ENCODE measurements at regions not wholly inside any gene's neighbourhood (a gene's known extent, or its start where the extent isn't known, plus 50 kb on each side); places are given as distances from the start of the nearest gene placed in this dataset.
"Not testable (repeated sequence)": the region's sequence is repeated elsewhere in the genome, so short reads cannot be mapped to it uniquely, and the experiment has no call there.

- no peak for DNase-seq (ENCODE audit: low read depth)
Observed at GRCh38 chr2:147275943-147276342, 568.9 kb upstream of the ACVR2A start.

DNA sequence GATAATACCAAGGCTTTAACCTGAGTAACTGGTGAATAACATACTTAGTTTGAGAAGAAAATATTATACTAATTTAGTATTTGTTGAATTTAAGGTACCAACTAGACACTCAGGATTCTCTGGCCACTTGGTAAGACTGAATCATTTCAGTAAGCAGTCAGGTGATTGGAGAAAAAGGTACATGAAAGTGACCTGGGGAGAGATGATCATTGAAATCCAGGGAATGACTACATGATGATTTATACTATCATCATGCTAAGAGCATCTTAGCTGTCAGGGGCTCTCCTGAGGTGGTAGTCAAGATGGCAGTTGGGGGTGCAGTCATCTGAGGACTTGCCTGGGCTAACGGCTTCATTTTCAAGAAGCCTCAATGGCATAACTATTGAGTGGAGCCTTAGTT is 571.2 kb upstream of the ACVR2A start:
- DNase-seq (ENCODE audit: low read depth): no peak

DNA sequence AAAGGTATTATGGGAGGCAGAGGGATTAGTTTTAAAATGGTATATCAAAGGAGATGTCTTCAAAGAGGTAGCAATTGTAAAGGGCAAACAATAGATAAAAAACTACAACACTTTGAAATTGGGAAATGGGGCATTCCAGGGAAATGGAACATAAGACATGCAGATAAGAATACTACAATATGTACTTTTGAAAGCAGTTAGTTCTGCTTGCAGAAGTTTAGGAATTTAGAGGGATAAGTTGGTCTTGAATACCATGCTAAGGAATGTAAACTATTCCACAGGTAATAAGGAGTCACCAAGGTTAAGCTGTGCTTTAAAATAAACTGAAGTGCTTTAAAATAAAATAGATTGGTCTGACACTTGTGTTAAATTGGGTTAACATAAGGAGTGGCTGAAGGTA is 571.7 kb upstream of the ACVR2A start:
- DNase-seq (ENCODE audit: low read depth): no peak

DNA sequence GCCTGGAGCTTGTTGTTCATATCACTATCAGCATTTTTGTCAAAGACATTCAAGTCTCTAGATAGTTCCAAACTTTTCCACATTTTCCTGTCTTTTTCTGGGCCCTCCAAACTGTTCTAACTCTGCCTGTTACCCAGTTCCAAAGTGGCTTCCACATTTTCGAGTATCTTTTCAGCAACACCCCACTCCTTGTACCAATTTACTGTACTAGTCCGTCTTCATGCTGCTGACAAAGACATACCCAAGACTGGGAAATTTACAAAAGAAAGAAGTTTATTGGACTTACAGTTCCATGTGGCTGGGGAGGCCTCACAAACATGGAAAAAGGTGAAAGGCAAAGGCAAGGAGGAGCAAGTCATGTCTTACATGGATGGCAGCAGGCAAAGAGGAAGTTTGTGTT is 575.2 kb upstream of the ACVR2A start:
- DNase-seq (ENCODE audit: low read depth): not testable (repeated sequence)

- no peak for DNase-seq (ENCODE audit: low read depth)
Observed at GRCh38 chr2:147260241-147260640, 584.6 kb upstream of the ACVR2A start.

DNA sequence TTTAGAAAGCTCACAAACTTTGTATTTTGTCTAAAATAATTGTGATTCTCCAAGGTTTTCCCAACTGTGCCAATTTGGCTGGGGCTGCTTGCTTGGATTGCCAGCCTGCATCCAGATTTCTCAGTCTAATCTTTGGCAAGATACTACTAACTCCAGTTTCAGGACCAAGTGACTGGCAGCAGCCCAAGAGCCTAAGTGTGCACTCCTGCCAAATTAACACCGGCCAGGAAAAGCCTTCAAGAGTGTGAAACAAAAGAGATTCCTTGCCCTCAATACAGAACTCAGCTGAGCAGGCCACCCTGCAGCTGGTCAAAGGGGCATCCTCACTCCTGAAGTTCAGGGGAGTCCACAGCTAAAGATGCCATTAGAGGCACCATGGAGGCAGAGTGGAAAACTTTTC is 589.0 kb upstream of the ACVR2A start:
- DNase-seq (ENCODE audit: low read depth): no peak

GRCh38 chr2:147250652-147251356 is 594.0 kb upstream of the ACVR2A start:
- DNase-seq (ENCODE audit: low read depth): no peak

DNA sequence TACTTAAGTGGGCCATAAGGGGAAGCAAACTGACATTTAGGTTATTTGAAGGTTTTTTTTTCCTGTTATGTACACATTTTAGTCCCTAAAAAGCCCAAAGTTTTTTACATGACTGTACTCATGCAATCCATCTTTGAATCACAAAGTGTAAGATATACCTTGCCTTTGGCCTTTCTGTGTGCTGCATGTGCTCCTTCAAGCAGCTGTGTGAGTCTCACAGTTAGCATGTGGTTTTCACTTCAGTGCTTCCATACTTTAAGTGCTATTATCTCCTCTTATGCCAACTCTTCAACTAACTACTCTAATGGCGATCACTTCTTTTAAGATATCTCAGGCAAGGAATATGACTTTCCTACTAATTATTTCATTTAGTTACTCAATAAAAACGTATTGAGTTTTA is 597.1 kb upstream of the ACVR2A start:
- DNase-seq (ENCODE audit: low read depth): no peak

DNA sequence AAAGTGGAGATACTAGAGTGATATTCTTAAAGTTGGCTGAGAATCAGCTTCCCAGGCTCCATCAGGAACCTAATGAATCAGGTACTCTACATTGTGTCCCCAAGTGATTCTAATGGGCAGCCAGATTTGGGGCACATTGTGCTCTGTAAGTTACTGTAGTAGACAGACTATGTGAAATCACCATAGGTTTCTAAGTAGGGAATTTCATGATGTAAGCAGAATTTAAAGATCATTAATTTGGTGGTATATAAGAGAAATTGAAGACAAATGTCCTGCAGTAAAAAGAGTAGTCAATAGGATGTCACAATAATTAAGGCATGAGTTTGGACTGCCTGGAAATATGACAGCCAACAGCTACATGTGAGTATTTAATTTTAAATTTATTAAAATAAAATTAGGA is 602.4 kb upstream of the ACVR2A start:
- DNase-seq (ENCODE audit: low read depth): no peak

DNA sequence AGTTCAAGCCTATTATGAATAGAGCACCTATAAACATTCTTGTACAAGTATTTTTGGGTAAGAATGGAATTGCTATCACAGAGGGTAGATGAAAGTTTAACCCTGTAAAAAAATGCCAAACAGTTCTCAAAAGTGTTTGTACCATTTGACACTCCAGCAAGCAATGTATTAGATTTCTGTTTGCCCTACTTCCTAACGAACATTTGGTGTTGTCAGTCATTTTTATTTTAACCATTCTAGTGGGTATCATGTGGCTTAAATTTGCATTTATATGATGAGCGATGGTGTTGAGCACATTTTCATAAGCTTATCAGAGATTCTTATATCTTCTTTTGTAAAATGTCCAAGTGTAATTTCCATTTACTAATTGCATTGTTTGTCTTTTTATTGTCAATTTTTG is 608.2 kb upstream of the ACVR2A start:
- no peak for DNase-seq (ENCODE audit: low read depth)

GRCh38 chr2:147232225-147232669 is 612.6 kb upstream of the ACVR2A start:
- DNase-seq (ENCODE audit: low read depth): no peak

DNA sequence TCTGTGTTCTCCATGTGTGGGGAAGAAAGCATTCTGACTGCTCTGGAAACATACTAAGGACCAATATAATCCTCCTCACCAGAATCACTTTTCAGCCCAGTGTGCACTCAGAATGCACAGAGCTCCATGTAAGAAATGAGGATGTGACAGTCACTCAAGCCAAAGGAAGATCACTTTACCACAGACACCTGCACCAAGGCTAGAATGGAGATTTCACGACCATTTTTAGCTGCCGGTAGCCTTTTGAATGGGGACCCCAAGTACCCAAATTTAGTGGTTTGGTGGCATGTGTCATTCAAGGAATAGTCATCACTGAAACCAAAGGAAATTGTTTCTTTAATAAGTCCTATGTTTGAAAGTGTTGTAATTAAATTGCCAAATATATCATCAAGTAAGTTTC is 613.2 kb upstream of the ACVR2A start:
- DNase-seq (ENCODE audit: low read depth): no peak

DNA sequence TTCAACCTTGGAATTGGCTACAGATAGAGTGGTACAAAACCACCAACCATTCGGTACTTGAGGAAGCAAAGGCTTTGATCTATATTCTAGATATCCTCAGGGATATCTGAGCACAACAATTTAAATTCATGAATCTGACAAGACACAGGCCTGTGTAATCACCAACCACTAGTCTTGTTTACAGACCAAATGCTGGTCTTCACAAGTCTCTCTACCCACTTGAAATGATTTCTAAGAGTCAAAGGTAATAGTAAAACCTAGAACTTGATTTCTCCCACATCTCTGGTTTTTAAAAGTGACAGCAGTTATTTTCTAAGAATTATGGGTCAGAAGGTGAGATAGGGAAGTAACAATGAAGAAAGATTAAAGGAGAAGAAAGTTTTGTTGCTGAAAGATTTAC is 613.7 kb upstream of the ACVR2A start:
- DNase-seq (ENCODE audit: low read depth): no peak

GRCh38 chr2:147227313-147227712 is 617.5 kb upstream of the ACVR2A start:
- DNase-seq (ENCODE audit: low read depth): no peak

- DNase-seq (ENCODE audit: low read depth): no peak
Observed at GRCh38 chr2:147224070-147224469, 620.8 kb upstream of the ACVR2A start.

DNA sequence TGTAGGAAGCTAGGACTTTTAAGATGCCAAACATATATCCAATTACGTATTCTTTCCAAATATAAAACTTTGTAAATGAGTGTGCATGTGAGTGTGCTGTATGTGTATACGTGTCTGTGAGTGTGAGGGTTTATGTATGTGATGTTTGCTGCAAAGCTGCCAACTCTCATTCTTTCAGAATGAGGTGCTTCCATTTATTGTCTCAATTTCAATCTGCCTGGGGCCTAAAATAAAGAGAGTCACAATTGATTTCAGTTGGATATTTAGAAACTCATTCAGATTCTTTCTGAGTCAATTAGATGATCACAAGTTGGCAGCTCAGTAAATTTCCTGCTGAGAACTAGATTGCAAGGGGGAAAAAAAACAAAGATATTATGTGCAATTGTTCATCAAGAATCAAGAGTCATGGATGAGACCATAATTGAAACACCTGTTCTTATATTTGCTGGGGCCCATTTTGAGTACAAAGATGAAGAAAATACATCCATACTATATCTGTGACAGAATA is 621.2 kb upstream of the ACVR2A start:
- no peak for DNase-seq (ENCODE audit: low read depth)

DNA sequence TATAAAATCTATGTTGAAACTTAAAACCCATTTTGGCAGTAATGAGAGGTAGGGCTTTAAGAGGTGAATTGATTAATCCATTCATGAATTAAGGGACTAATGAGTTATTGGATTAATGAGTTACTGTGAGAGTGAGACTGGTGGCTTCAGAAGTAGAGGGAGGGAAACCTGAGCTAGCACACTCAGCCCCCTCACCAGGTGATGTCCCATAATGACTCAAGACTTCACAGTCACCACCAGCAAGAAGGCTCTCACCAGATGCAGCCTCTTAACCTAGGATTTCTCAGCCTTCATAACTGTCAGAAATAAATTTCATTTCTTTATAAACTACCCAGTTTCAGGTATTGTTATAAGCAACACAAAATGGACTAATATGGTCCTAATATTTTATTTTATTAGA is 621.7 kb upstream of the ACVR2A start:
- no peak for DNase-seq (ENCODE audit: low read depth)

DNA sequence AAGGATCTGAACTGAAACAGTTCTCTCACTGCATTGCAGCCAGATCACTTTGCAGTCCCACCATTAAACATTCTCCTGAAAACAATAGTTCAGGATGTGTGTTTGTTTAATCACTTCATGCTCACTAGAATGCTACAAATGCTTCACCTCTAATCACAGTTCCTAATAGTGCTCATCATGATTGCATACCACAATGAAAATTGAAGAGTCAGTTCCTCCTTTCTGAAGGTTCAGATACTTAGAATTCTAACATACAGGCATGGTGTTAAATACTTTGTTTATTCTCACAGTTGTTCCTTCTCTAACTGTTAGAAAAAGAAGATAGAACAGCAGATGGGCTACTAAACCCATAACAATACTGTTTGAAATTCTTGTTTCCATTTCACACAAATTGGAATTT is 622.3 kb upstream of the ACVR2A start:
- DNase-seq (ENCODE audit: low read depth): no peak

GRCh38 chr2:147214914-147215313 is 629.9 kb upstream of the ACVR2A start:
- no peak for DNase-seq (ENCODE audit: low read depth)

- DNase-seq (ENCODE audit: low read depth): no peak
Observed at GRCh38 chr2:147211484-147211883, 633.3 kb upstream of the ACVR2A start.

GRCh38 chr2:147204102-147204501 is 640.7 kb upstream of the ACVR2A start:
- DNase-seq (ENCODE audit: low read depth): no peak

DNA sequence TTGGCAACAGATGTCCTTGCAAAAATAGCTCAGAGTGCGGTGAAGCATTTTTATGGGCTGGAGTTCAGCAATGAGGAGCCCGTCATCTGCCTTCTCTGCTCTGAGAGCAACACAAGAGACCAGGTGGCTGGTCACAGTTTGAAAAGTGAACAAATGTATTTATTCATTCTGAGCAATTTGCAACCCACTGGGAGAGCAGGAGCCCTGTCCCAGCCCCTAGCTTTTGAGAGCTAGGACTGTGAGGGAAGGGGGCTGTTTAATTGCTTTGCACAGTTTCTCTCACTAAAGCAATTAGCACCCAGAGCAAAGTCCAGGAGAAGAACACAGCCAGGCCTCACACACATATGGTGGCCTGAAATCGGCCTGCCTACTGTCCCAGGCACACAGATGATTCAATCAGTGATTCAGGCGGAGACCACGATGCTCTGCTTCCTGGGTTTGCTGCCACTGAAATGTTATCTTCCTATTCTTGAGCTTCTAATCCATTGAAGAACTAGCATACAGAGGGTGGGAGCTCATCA is 646.1 kb upstream of the ACVR2A start:
- DNase-seq (ENCODE audit: low read depth): no peak

DNA sequence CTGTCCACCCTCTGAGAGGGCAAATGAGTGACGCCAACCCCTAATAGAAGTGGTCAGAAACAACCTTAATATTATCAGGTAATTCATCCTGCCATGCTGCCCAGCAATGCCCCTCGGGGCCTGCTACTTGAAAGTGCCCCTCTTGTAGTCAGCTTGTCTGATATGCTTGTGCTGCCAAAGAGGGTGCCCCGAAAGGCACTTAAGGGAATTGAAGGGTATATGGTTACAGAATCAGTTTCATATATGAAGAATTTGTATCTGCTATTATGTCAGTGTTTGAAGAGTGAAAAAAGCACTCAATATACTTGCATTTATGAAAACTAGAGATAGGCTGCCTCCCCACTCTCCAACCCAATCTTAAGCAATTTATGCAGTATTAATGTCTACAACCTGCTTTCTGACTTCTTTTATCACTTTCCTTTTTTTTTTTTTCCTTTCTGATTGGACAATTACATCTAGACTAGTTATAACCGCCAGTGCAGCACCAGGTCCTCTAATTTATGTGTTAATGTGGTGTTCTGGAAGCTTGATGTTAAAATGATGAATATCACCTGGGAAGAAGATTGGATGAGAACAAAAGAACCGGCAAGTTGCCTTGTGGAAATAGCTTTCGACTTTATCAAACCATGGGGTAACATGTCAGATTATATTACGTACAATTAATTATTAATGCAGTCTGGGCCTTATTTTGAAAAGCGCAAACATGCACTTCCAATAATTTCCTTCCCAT is 646.9 kb upstream of the ACVR2A start:
- no peak for DNase-seq (ENCODE audit: low read depth)
